G401 (cell line): ENCODE measurements at regions not wholly inside any gene's neighbourhood (a gene's known extent, or its start where the extent isn't known, plus 50 kb on each side); places are given as distances from the start of the nearest gene placed in this dataset.
"Not testable (repeated sequence)": the region's sequence is repeated elsewhere in the genome, so short reads cannot be mapped to it uniquely, and the experiment has no call there.

Experiments used
- DNase-seq: peaks from one replicate; pipeline ENCODE4 v3.0.0-alpha.2; 2015; ENCODE audit warnings: low spot score
- in situ Hi-C: cut with HindIII; loops from 2 replicates; pipeline ENCODE4 v1.10.0; 2016; ENCODE audit warnings: low sequenced_read_pairs, mixed read lengths

DNA sequence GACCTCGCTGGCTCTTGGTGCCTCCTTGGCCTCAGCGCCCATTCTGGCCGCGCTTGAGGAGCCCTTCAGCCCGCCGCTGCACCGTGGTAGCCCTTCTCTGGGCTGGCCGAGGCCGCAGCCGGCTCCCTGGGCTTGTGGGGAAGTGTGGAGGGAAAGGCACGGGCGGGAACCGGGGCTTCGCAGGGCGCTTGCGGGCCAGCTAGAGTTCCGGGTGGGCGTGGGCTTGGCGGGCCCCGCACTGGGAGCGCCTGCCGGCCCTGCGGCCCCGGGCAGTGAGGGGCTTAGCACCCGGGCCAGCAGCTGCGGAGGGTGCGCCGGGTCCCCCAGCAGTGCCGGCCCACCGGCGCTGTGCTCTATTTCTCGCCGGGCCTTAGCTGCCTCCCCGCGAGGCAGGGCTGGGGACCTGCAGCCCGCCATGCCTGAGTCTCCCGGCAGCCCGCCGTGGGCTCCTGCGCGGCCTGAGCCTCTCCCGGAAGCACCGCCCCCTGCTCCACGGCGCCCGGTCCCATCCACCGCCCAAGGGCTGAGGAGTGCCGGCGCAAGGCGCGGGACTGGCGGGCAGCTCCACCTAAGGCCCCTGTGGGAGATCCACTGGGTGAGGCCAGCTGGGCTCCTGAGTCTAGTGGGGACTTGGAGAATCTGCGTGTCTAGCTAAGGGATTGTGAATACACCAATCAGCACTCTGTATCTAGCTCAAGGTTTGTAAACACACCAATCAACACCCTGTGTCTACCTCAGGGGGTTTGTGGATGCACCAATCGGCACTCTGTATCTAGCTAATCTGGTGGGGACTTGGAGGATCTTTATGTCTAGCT is 141.1 kb downstream of the SLCO4C1 start:
- in situ Hi-C loops, DNase-seq: not testable (repeated sequence)

- in situ Hi-C loops, result no loop called here
- DNase-seq, result no peak
Observed at GRCh38 chr5:102154291-102154690, 141.8 kb downstream of the SLCO4C1 start.

- in situ Hi-C loops, result no loop called here
- peak; percentile 3 for DNase-seq
Observed at GRCh38 chr5:102153003-102153759, 142.9 kb downstream of the SLCO4C1 start.

- in situ Hi-C loops, result no loop called here
- no peak for DNase-seq
Observed at GRCh38 chr5:102139029-102139428, 157.1 kb downstream of the SLCO4C1 start.

GRCh38 chr5:102138243-102138653 is 157.8 kb downstream of the SLCO4C1 start:
- in situ Hi-C loops, result no loop called here
- no peak for DNase-seq

- in situ Hi-C loops, result no loop called here
- no peak for DNase-seq
Observed at GRCh38 chr5:102130890-102131289, 165.2 kb downstream of the SLCO4C1 start.

DNA sequence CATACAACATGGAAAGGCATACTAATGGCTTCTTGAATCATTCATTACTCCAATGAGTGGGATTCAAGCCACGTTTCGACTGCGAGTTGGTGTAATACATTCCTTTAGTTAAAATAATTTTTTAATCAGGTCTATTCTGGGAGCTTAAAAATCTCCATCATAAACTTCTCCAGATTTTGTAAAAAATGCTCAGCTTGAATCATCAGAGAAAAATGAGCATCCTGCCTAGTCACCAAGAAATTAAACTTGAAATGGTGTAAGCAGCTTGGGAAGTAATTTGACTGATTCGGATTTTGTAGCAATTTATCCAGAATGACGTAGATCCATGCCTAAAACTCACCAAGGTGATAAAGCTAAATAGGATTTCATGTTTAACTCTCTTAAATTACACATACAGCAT is 165.7 kb downstream of the SLCO4C1 start:
- in situ Hi-C loops, result no loop called here
- no peak for DNase-seq

DNA sequence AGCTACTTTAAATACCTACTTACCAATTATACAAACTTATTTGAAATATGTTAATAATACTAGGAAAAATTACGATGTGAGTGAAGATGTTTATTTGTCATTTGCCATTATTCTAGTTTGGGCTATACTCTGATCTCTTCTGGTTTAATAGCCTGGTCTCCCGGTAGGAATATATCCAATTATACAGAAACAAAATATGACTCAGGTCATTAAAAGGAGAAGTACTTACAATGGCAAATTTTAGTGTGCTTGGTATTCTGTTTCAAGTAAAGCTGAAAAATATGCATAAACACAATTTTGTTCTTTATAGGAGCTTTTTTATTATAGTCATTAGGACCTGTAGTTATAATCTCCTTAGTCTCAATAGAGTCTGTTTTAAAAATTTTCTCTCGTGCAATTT is 176.8 kb downstream of the SLCO4C1 start:
- no peak for DNase-seq
- in situ Hi-C loops, result no loop called here

GRCh38 chr5:102115736-102116135 is 180.3 kb downstream of the SLCO4C1 start:
- in situ Hi-C loops, result no loop called here
- DNase-seq, result no peak

DNA sequence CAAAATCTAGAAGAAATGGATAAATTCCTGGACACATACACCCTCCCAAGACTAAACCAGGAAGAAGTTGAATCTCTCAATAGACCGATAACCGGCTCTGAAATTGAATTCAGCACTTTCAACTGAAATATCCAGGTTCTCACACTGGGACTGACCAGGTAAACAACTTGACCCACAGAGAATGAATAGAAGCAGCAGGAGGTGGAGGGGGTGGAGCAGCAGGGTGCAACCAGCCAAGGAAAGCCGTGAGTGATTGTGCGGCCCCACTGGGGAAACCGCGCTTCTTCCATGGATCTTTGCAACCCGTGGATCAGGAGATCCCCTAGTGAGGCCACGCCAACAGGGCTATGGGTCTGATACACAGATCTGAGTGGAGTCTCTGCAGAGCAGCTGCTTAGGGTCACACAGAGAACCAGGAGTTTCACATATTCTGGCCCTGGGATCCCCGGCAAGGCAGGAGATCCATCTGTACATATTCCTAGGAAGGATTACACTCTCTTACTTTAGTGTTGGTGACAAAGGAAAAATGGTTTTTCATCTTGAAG is 181.5 kb downstream of the SLCO4C1 start:
- no peak for DNase-seq
- in situ Hi-C loops, result no loop called here

DNA sequence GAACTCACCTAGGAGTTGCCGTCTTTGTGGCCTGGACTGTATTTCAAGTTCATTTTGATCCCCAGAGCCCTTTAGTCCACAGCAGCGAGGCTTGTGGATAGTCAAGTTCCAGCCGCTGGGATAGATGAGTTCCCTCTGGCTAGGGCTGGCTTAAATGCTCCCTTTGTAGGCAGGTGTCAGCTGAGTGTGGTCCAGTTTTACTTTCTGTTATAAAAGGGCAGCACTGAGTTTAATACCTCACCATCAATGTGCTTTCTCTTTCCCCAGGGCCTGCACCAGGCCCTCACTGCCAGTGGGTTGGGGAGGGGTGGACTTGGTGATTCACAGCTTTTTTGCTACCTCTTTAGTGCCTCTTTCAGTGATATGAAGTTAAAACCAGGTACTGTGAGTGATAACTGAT is 188.2 kb downstream of the SLCO4C1 start:
- DNase-seq, result no peak
- in situ Hi-C loops, result no loop called here

GRCh38 chr5:102106599-102106998 is 189.5 kb downstream of the SLCO4C1 start:
- DNase-seq, result no peak
- in situ Hi-C loops, result no loop called here

DNA sequence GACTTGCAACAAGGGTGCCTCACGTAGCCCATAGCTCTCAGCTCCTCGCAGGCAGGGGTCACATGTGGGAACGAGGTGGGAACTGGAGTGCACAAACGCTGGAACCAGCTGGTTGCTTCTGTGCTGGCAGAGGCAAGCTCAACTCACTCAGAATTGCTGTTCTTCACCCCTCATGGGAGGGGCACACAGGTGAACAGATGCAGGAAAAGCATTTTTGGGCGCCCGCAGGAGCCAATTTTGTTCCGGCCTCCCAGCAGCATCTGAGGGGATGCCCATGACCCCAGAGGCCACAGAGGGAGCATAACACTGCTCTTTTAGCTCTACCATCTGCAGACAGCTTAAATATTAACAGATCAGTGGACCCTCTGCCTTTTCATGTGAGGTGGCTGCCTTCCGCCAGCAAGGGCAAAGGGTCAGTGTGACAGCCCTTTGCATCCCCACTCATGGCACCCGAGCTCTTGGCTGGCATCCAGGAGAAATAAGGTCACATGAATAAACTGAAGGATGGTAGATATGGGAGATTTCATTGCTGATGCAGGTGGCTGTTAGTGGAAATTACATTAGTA is 196.2 kb downstream of the SLCO4C1 start:
- in situ Hi-C loops, result no loop called here
- no peak for DNase-seq

GRCh38 chr5:102099083-102099482 is 197.0 kb downstream of the SLCO4C1 start:
- DNase-seq, in situ Hi-C loops: not testable (repeated sequence)

DNA sequence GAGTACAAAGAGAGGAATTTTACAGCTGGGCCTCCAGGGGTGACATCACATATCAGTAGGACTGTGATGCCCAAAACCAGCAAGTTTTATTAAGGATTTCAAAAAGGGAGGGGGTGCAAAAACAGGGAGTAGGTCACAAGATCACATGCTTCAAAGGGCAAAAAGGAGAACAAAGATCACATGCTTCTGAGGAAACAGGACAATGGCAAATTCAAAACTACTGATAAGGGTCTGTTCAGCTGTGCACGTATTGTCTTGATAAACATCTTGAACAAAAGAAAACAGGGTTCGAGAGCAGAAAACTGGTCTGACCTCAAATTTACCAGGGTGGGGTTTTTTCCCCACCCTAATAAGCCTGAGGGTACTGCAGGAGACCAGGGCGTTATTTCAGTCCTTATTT is 197.5 kb downstream of the SLCO4C1 start:
- in situ Hi-C loops, DNase-seq: not testable (repeated sequence)

- peak; percentile 5 for DNase-seq
Observed at GRCh38 chr5:102090770-102091169, 205.3 kb downstream of the SLCO4C1 start.

GRCh38 chr5:102089883-102090282 is 206.2 kb downstream of the SLCO4C1 start:
- in situ Hi-C loops, result no loop called here
- no peak for DNase-seq

More at GRCh38 chr5:102090770-102091169, 205.3 kb downstream of the SLCO4C1 start:
- in situ Hi-C loops, result no loop called here

- in situ Hi-C loops, result no loop called here
- DNase-seq, result no peak
Observed at GRCh38 chr5:102087906-102088305, 208.2 kb downstream of the SLCO4C1 start.

GRCh38 chr5:102080288-102080687 is 215.8 kb downstream of the SLCO4C1 start:
- DNase-seq, result no peak
- in situ Hi-C loops, result no loop called here

- no peak for DNase-seq
- in situ Hi-C loops, result no loop called here
Observed at GRCh38 chr5:102077920-102078319, 218.2 kb downstream of the SLCO4C1 start.
